GM21367 (cell line): ENCODE measurements at regions not wholly inside any gene's neighbourhood (a gene's known extent, or its start where the extent isn't known, plus 50 kb on each side); places are given as distances from the start of the nearest gene placed in this dataset.
"Not testable (repeated sequence)": the region's sequence is repeated elsewhere in the genome, so short reads cannot be mapped to it uniquely, and the experiment has no call there.

Experiments used
- ATAC-seq: cut with Tn5 transposase; IDR thresholded peaks from one replicate; pipeline ENCODE4 v1.9.1; 2021; ENCODE audit not compliant: unreplicated experiment

- ATAC-seq: not testable (repeated sequence)
Measured at GRCh38 chr9:40097992-40098391, 742.5 kb downstream of the SPATA31A1 start.

GRCh38 chr9:40106003-40106782 lies 750.7 kb downstream of the SPATA31A1 start:
- ATAC-seq: not testable (repeated sequence)

GRCh38 chr9:40106783-40107248 lies 751.3 kb downstream of the SPATA31A1 start:
- ATAC-seq: not testable (repeated sequence)

GRCh38 chr9:40107251-40107650 lies 751.8 kb downstream of the SPATA31A1 start:
- not testable (repeated sequence) for ATAC-seq

GRCh38 chr9:40108465-40108864 lies 753.0 kb downstream of the SPATA31A1 start:
- not testable (repeated sequence) for ATAC-seq

GRCh38 chr9:40110751-40111150 lies 755.3 kb downstream of the SPATA31A1 start:
- ATAC-seq: not testable (repeated sequence)

GRCh38 chr9:40111571-40111970 lies 756.1 kb downstream of the SPATA31A1 start:
- ATAC-seq: not testable (repeated sequence)

- ATAC-seq: not testable (repeated sequence)
Measured at GRCh38 chr9:40130598-40130997, 775.1 kb downstream of the SPATA31A1 start.

- ATAC-seq: peak; percentile 74
Measured at GRCh38 chr9:40169204-40169603, 813.7 kb downstream of the SPATA31A1 start.

GRCh38 chr9:40173316-40173715 lies 817.8 kb downstream of the SPATA31A1 start:
- not testable (repeated sequence) for ATAC-seq

GRCh38 chr9:40174035-40174434 lies 818.6 kb downstream of the SPATA31A1 start:
- ATAC-seq: not testable (repeated sequence)

- not testable (repeated sequence) for ATAC-seq
Measured at GRCh38 chr9:40177403-40177802, 821.9 kb downstream of the SPATA31A1 start.

GRCh38 chr9:40191403-40191802 lies 835.9 kb downstream of the SPATA31A1 start:
- ATAC-seq: not testable (repeated sequence)

- ATAC-seq: not testable (repeated sequence)
Measured at GRCh38 chr9:40192162-40192561, 836.7 kb downstream of the SPATA31A1 start.

GRCh38 chr9:40196165-40196714 lies 840.8 kb downstream of the SPATA31A1 start:
- not testable (repeated sequence) for ATAC-seq

GRCh38 chr9:40196803-40197202 lies 841.3 kb downstream of the SPATA31A1 start:
- not testable (repeated sequence) for ATAC-seq

- ATAC-seq: not testable (repeated sequence)
Measured at GRCh38 chr9:40221596-40222233, 866.2 kb downstream of the SPATA31A1 start.

- not testable (repeated sequence) for ATAC-seq
Measured at GRCh38 chr9:40222617-40223200, 867.2 kb downstream of the SPATA31A1 start.

- ATAC-seq: not testable (repeated sequence)
Measured at GRCh38 chr9:40223353-40223752, 867.9 kb downstream of the SPATA31A1 start.
